ENCODE measurements at regions not wholly inside any gene's neighbourhood (a gene's known extent, or its start where the extent isn't known, plus 50 kb on each side); places are given as distances from the start of the nearest gene placed in this dataset.
"Not testable (repeated sequence)": the region's sequence is repeated elsewhere in the genome, so short reads cannot be mapped to it uniquely, and the experiment has no call there.

DNA sequence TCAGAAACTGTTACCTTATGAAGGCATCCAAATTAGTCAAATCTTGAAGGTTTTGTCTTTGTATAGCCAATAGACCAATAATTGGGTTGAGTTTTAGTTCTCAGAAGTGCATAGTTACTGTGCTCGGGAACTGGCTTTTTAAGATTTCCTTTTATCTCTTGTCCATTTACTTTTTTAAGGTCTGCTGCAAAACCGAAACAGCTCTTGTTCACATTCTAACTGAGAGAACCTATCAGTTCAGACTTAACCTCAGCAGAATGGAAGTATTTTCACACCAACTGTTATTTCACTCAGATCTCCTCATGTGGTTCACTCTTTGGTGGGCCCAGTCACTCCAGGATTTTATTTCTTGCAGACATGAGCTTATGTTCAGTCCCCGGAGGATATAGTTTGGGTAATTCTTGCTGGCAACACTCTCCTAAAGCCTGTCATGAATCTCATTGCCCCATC is 55.5 kb downstream of the TPBG start:
- no peak for ATAC-seq
- no peaks in the 10 kb centered on the region for H3K4me1 ChIP-seq (ENCODE audit: control insufficient read depth, insufficient read depth, low read length)
- DNase-seq, result no peak
- H3K27me3 ChIP-seq (ENCODE audit: control insufficient read depth, insufficient read depth), result no peaks in the 10 kb centered on the region
- H3K9me3 ChIP-seq (ENCODE audit: control insufficient read depth, low read length), result no peaks in the 10 kb centered on the region
- H3K27ac ChIP-seq (ENCODE audit: low read length), result no peak overlapping the region
- WGBS, result 80% methylated on average over 3 of the region's 3 CpGs
- intact Hi-C loops (cut with DNase I), result no loop called here
- no peak overlapping the region for H3K4me3 ChIP-seq (ENCODE audit: low read length)

DNA sequence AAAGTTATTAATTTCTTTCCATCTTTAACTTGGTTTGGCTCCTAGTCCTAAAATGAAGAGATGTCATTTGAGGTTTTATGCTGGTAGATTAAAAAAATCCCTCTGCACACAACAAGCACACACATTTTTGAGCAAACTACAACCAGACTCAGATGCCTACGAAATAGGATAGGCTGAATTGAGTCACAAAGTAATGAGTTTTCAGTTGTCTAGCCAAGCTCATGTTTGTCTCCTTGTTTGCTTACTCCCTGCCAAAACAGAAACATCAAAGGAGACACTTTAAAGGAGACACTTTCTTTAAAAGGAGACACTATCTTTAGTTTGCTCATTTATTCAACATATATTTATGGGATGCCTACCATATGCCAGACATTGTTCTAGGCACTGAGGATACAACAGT is 56.2 kb downstream of the TPBG start:
- Histone ChIP-seq H3K9me3 (ENCODE audit: control insufficient read depth, low read length) (no peaks in the 10 kb centered on the region), H3K4me3 (ENCODE audit: low read length) (no peak overlapping the region), H3K27me3 (ENCODE audit: control insufficient read depth, insufficient read depth) (no peaks in the 10 kb centered on the region), H3K4me1 (ENCODE audit: control insufficient read depth, insufficient read depth, low read length) (no peaks in the 10 kb centered on the region), H3K27ac (ENCODE audit: low read length) (no peak overlapping the region)
- no peak for ATAC-seq
- intact Hi-C loops (cut with DNase I), result no loop called here
- 66% methylated on average over 1 of the region's 1 CpG for WGBS
- no peak for DNase-seq

DNA sequence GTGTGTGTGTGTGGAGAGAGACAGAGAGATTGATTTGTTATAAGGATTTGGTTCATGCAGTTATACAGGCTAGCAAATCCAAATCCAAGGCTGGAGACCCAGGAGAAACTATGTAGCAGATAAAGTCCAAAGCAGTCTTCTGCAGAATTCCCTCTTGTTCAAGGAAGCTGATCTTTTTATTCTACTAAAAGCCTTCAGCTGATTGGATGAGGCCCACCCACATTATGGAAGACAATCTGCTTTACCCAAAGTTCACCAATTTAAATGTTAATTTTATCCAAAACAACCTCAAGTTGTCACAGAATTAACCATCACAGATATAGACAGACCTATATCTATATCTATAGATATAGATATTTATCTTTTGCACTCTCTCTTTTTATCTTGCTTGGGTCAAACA is 67.0 kb downstream of the TPBG start:
- intact Hi-C loops (cut with DNase I), result no loop called here
- Histone ChIP-seq H3K9me3 (ENCODE audit: control insufficient read depth, low read length) (no peaks in the 10 kb centered on the region), H3K4me1 (ENCODE audit: control insufficient read depth, insufficient read depth, low read length) (no peaks in the 10 kb centered on the region), H3K27me3 (ENCODE audit: control insufficient read depth, insufficient read depth) (no peaks in the 10 kb centered on the region), H3K4me3 (ENCODE audit: low read length) (no peak overlapping the region), H3K27ac (ENCODE audit: low read length) (no peak overlapping the region)
- ATAC-seq (no peak), DNase-seq (no peak)

DNA sequence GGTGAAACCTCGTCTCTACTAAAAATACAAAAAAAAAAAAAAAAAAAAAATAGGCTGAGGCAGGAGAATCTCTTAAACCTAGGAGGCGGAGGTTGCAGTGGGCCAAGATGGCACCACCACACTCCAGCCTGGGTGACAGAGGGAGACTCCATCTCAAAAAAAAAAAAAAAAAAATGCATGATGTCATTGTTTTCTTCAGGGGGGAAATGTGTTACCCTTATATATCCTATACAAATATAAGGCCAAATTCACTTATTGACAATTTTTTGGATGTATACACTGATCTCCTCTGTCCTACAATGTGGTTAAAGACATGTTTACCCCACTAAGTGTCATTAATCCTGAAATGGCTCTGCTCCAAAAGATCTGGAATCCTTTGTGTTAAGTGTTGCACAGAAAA is 73.1 kb downstream of the TPBG start:
- intact Hi-C loops (cut with DNase I), result no loop called here
- H3K27ac ChIP-seq (ENCODE audit: low read length), result no peak overlapping the region
- H3K4me3 ChIP-seq (ENCODE audit: low read length), result no peak overlapping the region
- DNase-seq (no peak), ATAC-seq (no peak)
- no peaks in the 10 kb centered on the region for H3K27me3 ChIP-seq (ENCODE audit: control insufficient read depth, insufficient read depth)
- H3K4me1 ChIP-seq (ENCODE audit: control insufficient read depth, insufficient read depth, low read length), result no peaks in the 10 kb centered on the region
- 98% methylated on average over 2 of the region's 2 CpGs for WGBS
- no peaks in the 10 kb centered on the region for H3K9me3 ChIP-seq (ENCODE audit: control insufficient read depth, low read length)

DNA sequence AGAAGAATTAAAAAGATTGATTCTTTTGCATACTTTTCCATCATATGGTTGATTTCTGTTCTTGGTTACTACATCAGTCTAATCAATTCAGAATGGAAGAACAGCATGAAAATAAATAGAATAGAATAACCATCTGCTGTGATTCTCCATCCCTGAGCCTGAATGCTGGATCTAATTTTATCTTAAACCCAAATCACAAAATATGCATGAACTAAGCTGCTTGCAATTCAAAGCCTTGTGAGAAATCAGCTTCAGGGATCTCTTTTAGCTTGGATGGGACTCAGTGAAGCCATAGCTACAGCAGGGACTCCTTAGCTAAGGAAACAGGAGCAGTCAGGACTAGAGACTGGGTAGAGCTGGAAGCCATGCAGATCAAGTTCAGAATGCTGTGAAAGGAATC is 74.1 kb downstream of the TPBG start:
- DNase-seq (no peak), ATAC-seq (no peak)
- no peaks in the 10 kb centered on the region for H3K27me3 ChIP-seq (ENCODE audit: control insufficient read depth, insufficient read depth)
- H3K9me3 ChIP-seq (ENCODE audit: control insufficient read depth, low read length), result no peaks in the 10 kb centered on the region
- intact Hi-C loops (cut with DNase I), result no loop called here
- H3K4me3 ChIP-seq (ENCODE audit: low read length), result no peak overlapping the region
- H3K4me1 ChIP-seq (ENCODE audit: control insufficient read depth, insufficient read depth, low read length), result no peaks in the 10 kb centered on the region
- H3K27ac ChIP-seq (ENCODE audit: low read length), result no peak overlapping the region

DNA sequence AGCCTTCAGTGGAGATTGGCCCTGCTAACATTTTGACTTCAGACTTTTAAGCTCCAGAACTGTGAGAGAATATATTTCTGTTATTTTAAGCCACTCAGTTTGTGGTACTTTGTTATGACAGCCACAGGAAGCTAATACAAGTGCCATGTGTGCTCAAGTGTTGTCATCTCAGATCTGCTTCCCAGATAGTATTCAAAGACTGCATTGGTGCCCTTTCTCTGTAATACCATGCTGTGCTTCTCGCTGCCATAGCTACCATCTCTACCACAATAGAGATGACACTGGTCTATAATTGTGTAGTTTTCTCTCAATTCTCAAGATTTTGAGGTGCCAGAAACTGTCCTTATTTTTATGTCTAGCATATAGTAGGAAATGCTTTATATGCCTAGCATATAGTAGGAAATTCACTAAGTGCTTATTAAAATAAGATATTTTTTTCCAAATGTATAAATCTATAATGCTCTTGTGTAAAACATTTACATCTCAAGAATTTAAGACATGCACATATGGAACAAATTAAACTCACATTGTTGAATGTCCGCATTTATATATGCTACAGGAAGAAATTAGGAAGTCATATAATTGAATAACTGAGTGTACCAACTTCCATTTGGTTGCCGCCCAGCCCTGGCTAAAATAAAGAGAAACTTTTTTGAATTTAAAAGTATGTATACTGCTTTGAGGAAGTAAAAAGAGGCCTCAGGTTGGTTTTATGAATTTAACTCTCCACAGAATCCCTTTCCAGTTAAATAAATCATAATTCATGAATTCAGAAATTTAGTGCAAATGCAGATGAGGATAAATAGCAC is 77.6 kb downstream of the TPBG start:
- H3K4me1 ChIP-seq (ENCODE audit: control insufficient read depth, insufficient read depth, low read length), result no peaks in the 10 kb centered on the region
- WGBS, result 87% methylated on average over 3 of the region's 3 CpGs
- H3K4me3 ChIP-seq (ENCODE audit: low read length), result no peak overlapping the region
- no peaks in the 10 kb centered on the region for H3K27me3 ChIP-seq (ENCODE audit: control insufficient read depth, insufficient read depth)
- ATAC-seq (no peak), DNase-seq (no peak)
- H3K27ac ChIP-seq (ENCODE audit: low read length), result no peak overlapping the region
- no peaks in the 10 kb centered on the region for H3K9me3 ChIP-seq (ENCODE audit: control insufficient read depth, low read length)
- intact Hi-C loops (cut with DNase I), result no loop called here

DNA sequence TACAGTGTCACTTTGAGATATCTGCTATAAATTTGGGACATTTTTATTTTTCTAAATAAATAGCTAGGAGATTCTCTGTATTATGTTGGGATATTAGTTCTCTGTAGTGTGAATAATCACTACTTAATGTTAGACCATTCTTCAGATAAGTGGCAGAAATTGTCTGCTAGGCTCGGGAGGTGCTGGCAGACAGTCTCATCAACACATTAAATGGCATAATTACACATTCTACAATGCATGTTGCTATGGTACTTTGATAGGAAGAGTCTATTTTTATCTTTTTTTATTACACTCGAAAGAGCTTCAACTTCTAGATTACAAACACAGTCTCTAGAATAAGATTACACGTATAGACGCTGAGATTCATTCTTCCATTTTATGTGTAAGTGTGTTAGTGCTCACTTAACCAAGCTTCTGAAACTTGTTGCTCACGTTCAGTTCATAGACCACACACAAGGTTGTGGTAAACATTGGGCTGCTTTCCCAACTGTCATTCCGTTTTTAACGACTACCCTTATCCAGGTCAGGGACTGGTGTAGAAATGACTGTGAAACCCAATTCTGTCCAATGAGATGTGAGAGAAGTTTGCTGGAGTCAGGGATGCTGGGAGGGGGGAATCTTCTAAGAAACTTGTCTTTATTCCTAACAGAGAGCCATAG is 78.6 kb downstream of the TPBG start:
- H3K27ac ChIP-seq (ENCODE audit: low read length), result no peak overlapping the region
- ATAC-seq, result no peak
- H3K9me3 ChIP-seq (ENCODE audit: control insufficient read depth, low read length), result no peaks in the 10 kb centered on the region
- H3K27me3 ChIP-seq (ENCODE audit: control insufficient read depth, insufficient read depth), result no peaks in the 10 kb centered on the region
- 50% methylated on average over 7 of the region's 7 CpGs for WGBS
- H3K4me1 ChIP-seq (ENCODE audit: control insufficient read depth, insufficient read depth, low read length), result no peaks in the 10 kb centered on the region
- intact Hi-C loops (cut with DNase I), result no loop called here
- no peak for DNase-seq
- no peak overlapping the region for H3K4me3 ChIP-seq (ENCODE audit: low read length)

DNA sequence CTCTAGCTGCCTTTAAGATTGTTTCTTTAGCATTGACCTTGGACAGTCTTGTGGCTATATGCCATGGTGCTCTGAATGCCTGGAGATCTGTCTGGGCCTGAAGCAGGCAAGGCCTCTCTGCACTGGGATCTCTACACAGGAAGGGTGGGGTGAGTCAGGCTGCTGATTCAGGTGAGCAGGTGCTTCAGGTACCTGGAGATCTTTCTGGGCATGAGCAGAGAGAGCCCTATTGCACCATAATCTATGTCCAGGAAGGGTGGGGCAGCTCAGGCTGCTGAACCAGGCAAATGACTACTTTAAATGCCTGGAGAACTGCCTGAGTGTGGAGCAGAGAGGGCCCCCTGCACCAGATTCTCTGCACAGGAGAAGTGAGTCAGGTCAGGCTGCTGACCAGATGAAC is 94.5 kb downstream of the TPBG start:
- DNase-seq (no peak), ATAC-seq (no peak)
- intact Hi-C loops (cut with DNase I), result no loop called here
- Histone ChIP-seq H3K9me3 (ENCODE audit: control insufficient read depth, low read length) (no peaks in the 10 kb centered on the region), H3K4me3 (ENCODE audit: low read length) (no peak overlapping the region), H3K27ac (ENCODE audit: low read length) (no peak overlapping the region), H3K27me3 (ENCODE audit: control insufficient read depth, insufficient read depth) (no peaks in the 10 kb centered on the region), H3K4me1 (ENCODE audit: control insufficient read depth, insufficient read depth, low read length) (no peaks in the 10 kb centered on the region)

DNA sequence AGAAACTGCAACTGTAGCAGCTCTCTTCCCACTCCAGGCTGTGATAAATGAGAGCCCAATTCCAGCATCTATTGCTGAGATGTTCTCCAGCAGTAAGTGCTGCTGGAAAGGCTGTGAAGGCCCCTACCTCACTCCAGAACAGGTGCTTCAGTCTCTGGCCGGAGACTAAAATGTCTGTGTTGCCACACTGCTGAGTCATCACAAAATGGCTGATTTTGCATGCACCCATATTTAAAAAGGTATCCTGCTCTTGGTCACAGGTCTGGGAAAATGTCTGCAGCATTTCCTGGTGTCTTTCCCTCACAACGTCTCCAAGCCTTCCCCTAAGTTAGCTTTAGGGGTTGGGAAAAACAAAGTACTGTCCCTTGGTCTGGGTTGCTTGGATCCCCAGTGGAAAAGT is 95.1 kb downstream of the TPBG start:
- H3K4me1 ChIP-seq (ENCODE audit: control insufficient read depth, insufficient read depth, low read length), result no peaks in the 10 kb centered on the region
- intact Hi-C loops (cut with DNase I), result no loop called here
- ATAC-seq (no peak), DNase-seq (no peak)
- no peaks in the 10 kb centered on the region for H3K27me3 ChIP-seq (ENCODE audit: control insufficient read depth, insufficient read depth)
- no peak overlapping the region for H3K27ac ChIP-seq (ENCODE audit: low read length)
- no peak overlapping the region for H3K4me3 ChIP-seq (ENCODE audit: low read length)
- 69% methylated on average over 2 of the region's 2 CpGs for WGBS
- no peaks in the 10 kb centered on the region for H3K9me3 ChIP-seq (ENCODE audit: control insufficient read depth, low read length)

DNA sequence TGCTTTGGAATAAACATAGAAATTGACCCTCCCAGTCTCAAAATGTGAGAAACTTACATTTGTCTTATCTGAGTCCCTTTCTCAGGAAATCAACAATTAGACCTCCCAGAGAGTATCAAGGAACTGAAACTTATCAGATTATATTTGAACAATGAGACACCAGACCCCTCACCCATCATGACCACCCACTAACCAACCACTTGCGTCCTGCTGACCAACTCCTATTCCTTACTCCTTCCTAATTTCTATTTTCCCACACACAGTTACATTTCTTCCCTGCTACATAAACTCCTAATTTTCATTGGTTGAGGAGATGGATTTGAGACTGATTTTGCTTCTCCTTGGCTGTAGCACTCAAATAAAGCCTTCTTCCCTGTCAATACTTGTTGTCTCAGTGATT is 97.9 kb downstream of the TPBG start:
- Histone ChIP-seq H3K4me1 (ENCODE audit: control insufficient read depth, insufficient read depth, low read length) (no peaks in the 10 kb centered on the region), H3K27me3 (ENCODE audit: control insufficient read depth, insufficient read depth) (no peaks in the 10 kb centered on the region), H3K4me3 (ENCODE audit: low read length) (no peak overlapping the region), H3K9me3 (ENCODE audit: control insufficient read depth, low read length) (no peaks in the 10 kb centered on the region), H3K27ac (ENCODE audit: low read length) (no peak overlapping the region)
- ATAC-seq, result no peak
- no peak for DNase-seq
- intact Hi-C loops (cut with DNase I), result no loop called here
- WGBS, result 86% methylated on average over 1 of the region's 1 CpG

DNA sequence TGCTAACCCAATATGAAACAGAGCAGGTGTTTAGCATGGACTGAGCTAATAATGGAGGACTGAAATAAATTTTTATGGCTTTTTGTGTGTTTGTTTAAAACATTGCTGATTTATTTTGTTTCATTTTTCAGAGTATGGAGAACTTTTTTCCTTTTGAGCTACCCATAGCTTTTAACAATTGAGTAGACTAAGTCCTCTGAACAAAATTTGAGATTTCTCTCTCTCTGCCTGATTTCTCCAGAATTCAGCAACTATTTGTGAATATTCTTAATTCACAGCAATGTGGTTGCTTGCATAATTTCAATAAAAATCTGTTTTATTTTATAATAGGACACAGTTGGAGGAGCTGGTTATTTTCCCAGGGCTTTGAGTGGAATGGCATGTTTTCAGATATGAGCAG is 103.7 kb downstream of the TPBG start:
- no peaks in the 10 kb centered on the region for H3K27me3 ChIP-seq (ENCODE audit: control insufficient read depth, insufficient read depth)
- H3K4me3 ChIP-seq (ENCODE audit: low read length), result no peak overlapping the region
- ATAC-seq, result no peak
- H3K27ac ChIP-seq (ENCODE audit: low read length), result no peak overlapping the region
- no peaks in the 10 kb centered on the region for H3K9me3 ChIP-seq (ENCODE audit: control insufficient read depth, low read length)
- no peak for DNase-seq
- intact Hi-C loops (cut with DNase I), result no loop called here
- no peaks in the 10 kb centered on the region for H3K4me1 ChIP-seq (ENCODE audit: control insufficient read depth, insufficient read depth, low read length)

DNA sequence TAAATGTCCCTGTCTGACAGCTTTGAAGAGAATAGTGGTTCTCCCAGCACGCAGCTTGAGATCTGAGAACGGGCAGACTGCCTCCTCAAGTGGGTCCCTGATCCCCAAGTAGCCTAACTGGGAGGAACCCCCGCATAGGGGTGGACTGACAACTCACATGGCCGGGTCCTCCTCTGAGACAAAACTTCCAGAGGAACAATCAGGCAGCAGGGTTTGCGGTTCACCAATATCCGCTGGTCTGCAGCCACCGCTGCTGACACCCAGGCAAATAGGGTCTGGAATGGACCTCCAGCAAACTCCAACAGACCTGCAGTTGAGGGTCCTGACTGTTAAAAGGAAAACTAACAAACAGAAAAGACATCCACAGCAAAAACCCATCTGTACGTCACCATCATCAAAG is 106.5 kb downstream of the TPBG start:
- H3K4me3 ChIP-seq (ENCODE audit: low read length); intact Hi-C loops (cut with DNase I); ATAC-seq; DNase-seq; H3K27ac ChIP-seq (ENCODE audit: low read length); H3K9me3 ChIP-seq (ENCODE audit: control insufficient read depth, low read length); H3K27me3 ChIP-seq (ENCODE audit: control insufficient read depth, insufficient read depth); H3K4me1 ChIP-seq (ENCODE audit: control insufficient read depth, insufficient read depth, low read length): not testable (repeated sequence)
- 91% methylated on average over 8 of the region's 8 CpGs for WGBS
